A549 (cell line): ENCODE measurements at regions not wholly inside any gene's neighbourhood (a gene's known extent, or its start where the extent isn't known, plus 50 kb on each side); places are given as distances from the start of the nearest gene placed in this dataset.
"Not testable (repeated sequence)": the region's sequence is repeated elsewhere in the genome, so short reads cannot be mapped to it uniquely, and the experiment has no call there.

ENCODE experiments used
- ATAC-seq, 2 experiments: fragments of 200-7000 bp in 1 of 2; fragments of >200 bp in 1 of 2; cut with Nextera tagmentation in 1 of 2; cut with Tn5 transposase in 1 of 2; 3 replicates each; pipeline versions ENCODE4 v1.8.0 to v1.9.1; 2018 to 2020; ENCODE audit warnings: mild to moderate bottlenecking in 1 of 2, moderate library complexity in 1 of 2
- CTCF ChIA-PET: fragments of 300-600 bp; sonication (Branson Sonifier 250); formaldehyde crosslinking; extraction: SDS; loops from one replicate; lab custom pipeline; 2021; ENCODE audit warnings: antibody characterized with exemption, inconsistent platforms; lab: Yijun Ruan, JAX
- POLR2A ChIA-PET: fragments of 350-600 bp; formaldehyde crosslinking; extraction: SDS; loops from one replicate; lab custom pipeline; 2021; ENCODE audit warnings: antibody characterized with exemption, inconsistent platforms; lab: Yijun Ruan, JAX
- DNase-seq, 2 experiments: peaks; one replicate each; pipeline versions ENCODE4 v3.0.0 to v3.0.0-alpha.2; 2011 to 2016; ENCODE audit warnings: low read depth in 1 of 2, low spot score in 1 of 2
- FAIRE-seq: peaks from 2 replicates; lab custom pipeline; 2011; peaks lifted over from hg19 to GRCh38; lab: Jason Lieb, UNC
- H3K27ac ChIP-seq, 2 experiments: fragments of >200 bp; sonication (Bioruptor Twin); formaldehyde crosslinking; 3 replicates each; pipeline ENCODE4 v1.5.1; 2016 to 2017
- H3K4me1 ChIP-seq: fragments of >200 bp; sonication (Bioruptor Twin); formaldehyde crosslinking; 3 replicates; pipeline ENCODE4 v1.6.1; 2016
- H3K4me2 ChIP-seq: fragments of >200 bp; sonication (Bioruptor Twin); formaldehyde crosslinking; 3 replicates; pipeline ENCODE4 v1.6.1; 2016
- H3K4me3 ChIP-seq: fragments of >200 bp; sonication (Bioruptor Twin); formaldehyde crosslinking; 3 replicates; pipeline ENCODE4 v1.5.1; 2016
- H3K9me3 ChIP-seq: fragments of >200 bp; sonication (Bioruptor Twin); formaldehyde crosslinking; 3 replicates; pipeline ENCODE4 v1.6.1; 2016
- BHLHE40 ChIP-seq: IDR thresholded peaks from 2 replicates; pipeline ENCODE4 v1.6.1; 2012; ENCODE audit warnings: low read depth, low read length, inconsistent platforms
- CBX2 ChIP-seq: fragments of 200-600 bp; sonication (generic); IDR thresholded peaks from 2 replicates; pipeline ENCODE4 v1.6.1; 2016; ENCODE audit warnings: low read depth, mild to moderate bottlenecking, borderline replicate concordance
- CBX8 ChIP-seq: fragments of 200-600 bp; sonication (generic); IDR thresholded peaks from 2 replicates; pipeline ENCODE4 v1.6.1; 2016
- CHD2 ChIP-seq: fragments of 150-350 bp; IDR thresholded peaks from 2 replicates; pipeline ENCODE4 v1.6.1; 2014; ENCODE audit warnings: low read length; ENCODE audit not compliant: partially characterized antibody
- CHD4 ChIP-seq: fragments of 200-600 bp; sonication (generic); IDR thresholded peaks from 2 replicates; pipeline ENCODE4 v1.6.1; 2016; ENCODE audit warnings: antibody characterized with exemption, mild to moderate bottlenecking, borderline replicate concordance
- FOSB ChIP-seq: fragments of 250-450 bp; sonication (Bioruptor Pico); IDR thresholded peaks from 2 replicates; pipeline ENCODE4 v1.5.0; 2020; ENCODE audit warnings: mild to moderate bottlenecking, moderate library complexity
- HDAC2 ChIP-seq: fragments of 200-600 bp; sonication (generic); IDR thresholded peaks from 2 replicates; pipeline ENCODE4 v1.6.1; 2016
- HEYL ChIP-seq: fragments of 250-450 bp; sonication (Bioruptor Pico); IDR thresholded peaks from 2 replicates; pipeline ENCODE4 v1.8.0; 2021; ENCODE audit warnings: mild to moderate bottlenecking, moderate library complexity
- HMGXB4 ChIP-seq: fragments of 250-450 bp; sonication (Bioruptor Pico); IDR thresholded peaks from 2 replicates; pipeline ENCODE4 v1.5.0; 2021; ENCODE audit warnings: mild to moderate bottlenecking, moderate library complexity, borderline replicate concordance
- HOXA7 ChIP-seq: fragments of 250-450 bp; sonication (Bioruptor Pico); IDR thresholded peaks from 2 replicates; pipeline ENCODE4 v1.5.0; 2020; ENCODE audit warnings: mild to moderate bottlenecking, moderate library complexity
- HOXB13 ChIP-seq: fragments of 250-450 bp; sonication (Bioruptor Pico); IDR thresholded peaks from 2 replicates; pipeline ENCODE4 v1.5.0; 2020; ENCODE audit warnings: low read depth, mild to moderate bottlenecking, moderate library complexity
- HOXB5 ChIP-seq: fragments of 250-450 bp; sonication (Bioruptor Pico); IDR thresholded peaks from 2 replicates; pipeline ENCODE4 v1.5.0; 2020; ENCODE audit warnings: mild to moderate bottlenecking, moderate library complexity
- JUN ChIP-seq, 2 experiments: fragments of >200 bp; sonication (Bioruptor Twin); formaldehyde crosslinking; IDR thresholded peaks; 2 replicates in 1 of 2; 3 replicates in 1 of 2; pipeline ENCODE4 v1.6.1; 2016 to 2017
- MAFK ChIP-seq: fragments of 450-650 bp; IDR thresholded peaks from 2 replicates; pipeline ENCODE4 v1.6.1; 2014; ENCODE audit not compliant: partially characterized antibody
- MYC ChIP-seq: IDR thresholded peaks from 2 replicates; pipeline ENCODE4 v1.6.1; 2012; ENCODE audit warnings: mild to moderate bottlenecking, inconsistent platforms, low read length, improper control_type of control experiment, borderline replicate concordance
- NR3C1 ChIP-seq: fragments of >200 bp; sonication (Bioruptor Twin); formaldehyde crosslinking; IDR thresholded peaks from 3 replicates; pipeline ENCODE4 v1.6.1; 2017
- POLR2A ChIP-seq: IDR thresholded peaks from 2 replicates; pipeline ENCODE4 v1.6.1; 2012; ENCODE audit warnings: mild to moderate bottlenecking, low read length
- POLR2AphosphoS2 ChIP-seq: conservative IDR thresholded peaks from 2 replicates; pipeline ENCODE4 v1.6.1; 2012; ENCODE audit warnings: low read length, improper control_type of control experiment, inconsistent platforms
- RAD21 ChIP-seq, 2 experiments: fragments of >200 bp in 1 of 2; sonication (Bioruptor Twin) in 1 of 2; formaldehyde crosslinking in 1 of 2; IDR thresholded peaks in 1 of 2; conservative IDR thresholded peaks in 1 of 2; 2 replicates in 1 of 2; 3 replicates in 1 of 2; pipeline ENCODE4 v1.6.1; 2012 to 2018; ENCODE audit warnings: inconsistent platforms in 1 of 2
- RARB ChIP-seq: fragments of 250-450 bp; sonication (Bioruptor Pico); IDR thresholded peaks from 2 replicates; pipeline ENCODE4 v1.8.0; 2021; ENCODE audit warnings: mild to moderate bottlenecking, moderate library complexity
- RFX5 ChIP-seq: fragments of 450-650 bp; IDR thresholded peaks from 2 replicates; pipeline ENCODE4 v1.7.1; 2014; ENCODE audit warnings: antibody characterized with exemption, mild to moderate bottlenecking, moderate library complexity
- SMC3 ChIP-seq: fragments of >200 bp; sonication (Bioruptor Twin); formaldehyde crosslinking; IDR thresholded peaks from 3 replicates; pipeline ENCODE4 v1.6.1; 2018; ENCODE audit warnings: inconsistent platforms
- SREBF2 ChIP-seq: fragments of 450-650 bp; IDR thresholded peaks from 2 replicates; pipeline ENCODE4 v1.6.1; 2014; ENCODE audit warnings: mild to moderate bottlenecking, moderate library complexity
- ZC3H11A ChIP-seq: fragments of 450-650 bp; IDR thresholded peaks from 2 replicates; pipeline ENCODE4 v1.6.1; 2014; ENCODE audit warnings: antibody characterized with exemption, mild to moderate bottlenecking
- WGBS: methylation state at CpG from one replicate; pipeline ENCODE4 v1.1.6; 2017; ENCODE audit errors: missing lambda C conversion rate; 5-methylcytosine and 5-hydroxymethylcytosine counted together
- TF ChIP-seq, protein P1 (sequence below): fragments of >200 bp; sonication (Bioruptor Twin); formaldehyde crosslinking; IDR thresholded peaks from 2 replicates; pipeline ENCODE4 v1.6.1; 2016
- TF ChIP-seq, protein P2 (sequence below): fragments of 200-600 bp; sonication (generic); IDR thresholded peaks from 2 replicates; pipeline ENCODE4 v1.6.1; 2016; ENCODE audit warnings: antibody characterized with exemption, mild to moderate bottlenecking, moderate library complexity

DNA sequence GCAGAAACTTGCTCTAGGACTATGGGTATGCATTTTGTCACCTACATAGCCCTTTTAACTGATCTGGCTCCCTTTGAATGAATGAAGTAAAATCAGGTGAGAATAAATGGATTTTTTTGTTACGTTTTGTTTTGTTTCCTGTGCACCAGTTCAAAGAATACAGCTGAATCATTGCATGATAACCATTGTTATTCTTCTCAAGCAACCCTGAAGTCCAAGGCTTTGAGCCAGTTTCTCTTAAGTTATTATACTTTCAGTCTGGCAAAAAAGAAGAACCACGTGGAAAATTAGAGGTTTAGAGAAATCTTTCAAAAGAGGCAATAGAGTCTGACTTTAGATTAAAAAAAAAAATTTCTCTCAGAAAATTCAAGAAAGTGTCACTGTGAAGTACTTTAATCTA lies 398.6 kb upstream of the TECRL start:
- ATAC-seq (no peak), DNase-seq (no peak), FAIRE-seq (no peak)
- Histone ChIP-seq H3K27ac (no peak overlapping the region), H3K4me2 (no peak overlapping the region), H3K4me3 (no peak overlapping the region), H3K9me3 (no peaks in the 10 kb centered on the region), H3K4me1 (no peaks in the 10 kb centered on the region)
- POLR2A ChIA-PET: no interaction called here
- no peak for TF ChIP-seq POLR2A
- TF ChIP-seq SREBF2: no peak
- TF ChIP-seq POLR2AphosphoS2: no peak
- TF ChIP-seq CBX8: no peak
- TF ChIP-seq JUN (IDR thresholded peaks at IDR 0.05): no peak
- TF ChIP-seq CHD4: no peak
- TF ChIP-seq HEYL: no peak
- no peak for TF ChIP-seq MAFK
- no peak for TF ChIP-seq RFX5
- no peak for TF ChIP-seq RAD21 (conservative IDR thresholded peaks at IDR 0.05 in 1 of 2, IDR thresholded peaks at IDR 0.05 in 1 of 2)
- CTCF ChIA-PET: no interaction called here
- WGBS: 0% methylated on average over 2 of the region's 2 CpGs

DNA sequence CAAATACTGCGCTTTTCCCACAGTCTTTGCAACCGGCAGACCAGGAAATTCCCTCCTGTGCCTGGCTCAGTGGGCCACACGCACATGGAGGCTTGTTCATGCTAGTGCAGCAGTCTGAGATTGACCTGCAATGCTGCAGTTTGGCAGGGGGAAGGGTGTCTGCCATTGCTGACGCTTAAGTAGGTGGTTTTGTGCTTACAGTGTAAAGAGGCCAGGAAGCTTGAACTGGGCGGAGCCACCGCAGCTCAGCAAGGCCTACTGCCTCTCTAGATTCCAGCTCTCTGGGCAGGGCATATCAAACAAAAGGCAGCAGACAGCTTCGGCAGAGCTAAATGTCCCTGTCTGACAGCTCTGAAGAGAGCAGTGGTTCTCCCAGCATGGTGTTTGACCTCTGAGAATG lies 390.5 kb upstream of the TECRL start:
- Histone ChIP-seq H3K27ac (no peak overlapping the region), H3K4me3 (no peak overlapping the region), H3K9me3 (no peaks in the 10 kb centered on the region; the same call in 2 of the 3 replicates), H3K4me2 (no peak overlapping the region), H3K4me1 (no peaks in the 10 kb centered on the region)
- FAIRE-seq (no peak), DNase-seq (no peak), ATAC-seq (no peak)
- CTCF ChIA-PET: no interaction called here
- POLR2A ChIA-PET: no interaction called here
- TF ChIP-seq, protein P1, sequence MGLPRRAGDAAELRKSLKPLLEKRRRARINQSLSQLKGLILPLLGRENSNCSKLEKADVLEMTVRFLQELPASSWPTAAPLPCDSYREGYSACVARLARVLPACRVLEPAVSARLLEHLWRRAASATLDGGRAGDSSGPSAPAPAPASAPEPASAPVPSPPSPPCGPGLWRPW: no peak
- TF ChIP-seq HOXB13: no peak
- no peak for TF ChIP-seq RFX5
- no peak for TF ChIP-seq HOXB5 (CRISPR knock-in tag)
- TF ChIP-seq MYC: no peak
- TF ChIP-seq SMC3: no peak
- no peak for TF ChIP-seq BHLHE40
- TF ChIP-seq CHD2: no peak
- TF ChIP-seq, protein P2, sequence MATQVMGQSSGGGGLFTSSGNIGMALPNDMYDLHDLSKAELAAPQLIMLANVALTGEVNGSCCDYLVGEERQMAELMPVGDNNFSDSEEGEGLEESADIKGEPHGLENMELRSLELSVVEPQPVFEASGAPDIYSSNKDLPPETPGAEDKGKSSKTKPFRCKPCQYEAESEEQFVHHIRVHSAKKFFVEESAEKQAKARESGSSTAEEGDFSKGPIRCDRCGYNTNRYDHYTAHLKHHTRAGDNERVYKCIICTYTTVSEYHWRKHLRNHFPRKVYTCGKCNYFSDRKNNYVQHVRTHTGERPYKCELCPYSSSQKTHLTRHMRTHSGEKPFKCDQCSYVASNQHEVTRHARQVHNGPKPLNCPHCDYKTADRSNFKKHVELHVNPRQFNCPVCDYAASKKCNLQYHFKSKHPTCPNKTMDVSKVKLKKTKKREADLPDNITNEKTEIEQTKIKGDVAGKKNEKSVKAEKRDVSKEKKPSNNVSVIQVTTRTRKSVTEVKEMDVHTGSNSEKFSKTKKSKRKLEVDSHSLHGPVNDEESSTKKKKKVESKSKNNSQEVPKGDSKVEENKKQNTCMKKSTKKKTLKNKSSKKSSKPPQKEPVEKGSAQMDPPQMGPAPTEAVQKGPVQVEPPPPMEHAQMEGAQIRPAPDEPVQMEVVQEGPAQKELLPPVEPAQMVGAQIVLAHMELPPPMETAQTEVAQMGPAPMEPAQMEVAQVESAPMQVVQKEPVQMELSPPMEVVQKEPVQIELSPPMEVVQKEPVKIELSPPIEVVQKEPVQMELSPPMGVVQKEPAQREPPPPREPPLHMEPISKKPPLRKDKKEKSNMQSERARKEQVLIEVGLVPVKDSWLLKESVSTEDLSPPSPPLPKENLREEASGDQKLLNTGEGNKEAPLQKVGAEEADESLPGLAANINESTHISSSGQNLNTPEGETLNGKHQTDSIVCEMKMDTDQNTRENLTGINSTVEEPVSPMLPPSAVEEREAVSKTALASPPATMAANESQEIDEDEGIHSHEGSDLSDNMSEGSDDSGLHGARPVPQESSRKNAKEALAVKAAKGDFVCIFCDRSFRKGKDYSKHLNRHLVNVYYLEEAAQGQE: no peak
- no peak for TF ChIP-seq HOXA7 (CRISPR knock-in tag)
- TF ChIP-seq HDAC2: no peak
- no peak for TF ChIP-seq FOSB (CRISPR knock-in tag)
- TF ChIP-seq CBX2: no peak
- TF ChIP-seq ZC3H11A: no peak
- TF ChIP-seq SREBF2: no peak
- no peak for TF ChIP-seq RARB (CRISPR knock-in tag)
- no peak for TF ChIP-seq HMGXB4
- no peak for TF ChIP-seq NR3C1
- no peak for TF ChIP-seq RAD21 (conservative IDR thresholded peaks at IDR 0.05 in 1 of 2, IDR thresholded peaks at IDR 0.05 in 1 of 2)
- WGBS: 74% methylated on average over 6 of the region's 7 CpGs

- POLR2A ChIA-PET, H3K9me3 ChIP-seq, H3K4me2 ChIP-seq, H3K27ac ChIP-seq, H3K4me3 ChIP-seq, FAIRE-seq, CTCF ChIA-PET, ATAC-seq, H3K4me1 ChIP-seq, DNase-seq: not testable (repeated sequence)
- WGBS: 72% methylated on average over 4 of the region's 4 CpGs
Observed at GRCh38 chr4:64798828-64799227, 389.6 kb upstream of the TECRL start.
